OCI-LY3 (cell line): ENCODE measurements at regions not wholly inside any gene's neighbourhood (a gene's known extent, or its start where the extent isn't known, plus 50 kb on each side); places are given as distances from the start of the nearest gene placed in this dataset.

Experiments
- EZH2phosphoT487 ChIP-seq: fragments of 200-600 bp; shearing (Covaris generic); IDR thresholded peaks from 2 replicates; pipeline ENCODE4 v1.6.1; 2018; ENCODE audit warnings: antibody characterized with exemption, mixed run types, low read depth
- TF ChIP-seq, protein P1 (sequence below): fragments of 200-600, 300-600 bp; sonication (generic); IDR thresholded peaks from 2 replicates; pipeline ENCODE4 v1.5.1; 2014; ENCODE audit warnings: antibody characterized with exemption, low read length, low read depth

DNA sequence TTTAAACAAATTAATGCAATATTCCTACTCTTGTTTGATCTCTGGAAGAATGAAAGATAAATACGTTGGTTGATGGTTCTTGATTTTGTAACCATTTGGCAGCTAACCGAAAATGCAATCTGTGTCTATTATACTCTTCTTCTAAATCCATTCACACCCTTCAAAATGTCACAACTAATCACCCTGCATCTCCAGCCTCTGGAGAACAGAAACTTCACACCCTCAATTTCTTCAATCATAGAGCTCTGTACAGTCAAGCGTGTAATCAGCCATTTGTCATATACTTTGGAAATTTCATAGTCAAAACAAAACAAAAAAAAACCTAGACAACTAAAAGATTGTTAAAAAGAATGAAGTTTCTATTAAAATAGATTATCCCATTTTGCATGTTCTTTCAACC lies 1482.3 kb upstream of the LRRTM1 start:
- TF ChIP-seq, protein P1, sequence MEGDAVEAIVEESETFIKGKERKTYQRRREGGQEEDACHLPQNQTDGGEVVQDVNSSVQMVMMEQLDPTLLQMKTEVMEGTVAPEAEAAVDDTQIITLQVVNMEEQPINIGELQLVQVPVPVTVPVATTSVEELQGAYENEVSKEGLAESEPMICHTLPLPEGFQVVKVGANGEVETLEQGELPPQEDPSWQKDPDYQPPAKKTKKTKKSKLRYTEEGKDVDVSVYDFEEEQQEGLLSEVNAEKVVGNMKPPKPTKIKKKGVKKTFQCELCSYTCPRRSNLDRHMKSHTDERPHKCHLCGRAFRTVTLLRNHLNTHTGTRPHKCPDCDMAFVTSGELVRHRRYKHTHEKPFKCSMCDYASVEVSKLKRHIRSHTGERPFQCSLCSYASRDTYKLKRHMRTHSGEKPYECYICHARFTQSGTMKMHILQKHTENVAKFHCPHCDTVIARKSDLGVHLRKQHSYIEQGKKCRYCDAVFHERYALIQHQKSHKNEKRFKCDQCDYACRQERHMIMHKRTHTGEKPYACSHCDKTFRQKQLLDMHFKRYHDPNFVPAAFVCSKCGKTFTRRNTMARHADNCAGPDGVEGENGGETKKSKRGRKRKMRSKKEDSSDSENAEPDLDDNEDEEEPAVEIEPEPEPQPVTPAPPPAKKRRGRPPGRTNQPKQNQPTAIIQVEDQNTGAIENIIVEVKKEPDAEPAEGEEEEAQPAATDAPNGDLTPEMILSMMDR: no peak
- no peak for TF ChIP-seq EZH2phosphoT487
